GM21367 (cell line): ENCODE measurements at regions not wholly inside any gene's neighbourhood (a gene's known extent, or its start where the extent isn't known, plus 50 kb on each side); places are given as distances from the start of the nearest gene placed in this dataset.

Experiments used
- ATAC-seq: cut with Tn5 transposase; IDR thresholded peaks from one replicate; pipeline ENCODE4 v1.9.1; 2021; ENCODE audit not compliant: unreplicated experiment

DNA sequence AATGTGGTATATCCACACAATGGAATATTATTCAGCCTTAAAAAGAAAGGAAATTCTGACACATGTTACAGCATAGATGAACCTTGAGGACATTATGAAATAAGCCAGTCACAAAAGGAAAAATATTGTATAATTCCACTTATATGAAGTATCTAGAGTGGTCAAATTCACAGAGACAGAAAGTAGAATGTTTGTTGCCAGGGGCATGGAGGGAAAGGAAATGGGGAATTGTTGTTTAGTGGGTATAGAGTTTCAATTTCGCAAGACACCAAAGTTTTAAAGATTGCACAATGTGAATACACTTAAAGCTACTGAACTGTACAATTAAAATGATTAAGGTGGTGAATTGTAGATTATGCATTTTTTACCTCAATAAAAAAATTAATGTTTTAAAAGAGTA, 92.9 kb downstream of the TXNL1 start:
- ATAC-seq: no peak

DNA sequence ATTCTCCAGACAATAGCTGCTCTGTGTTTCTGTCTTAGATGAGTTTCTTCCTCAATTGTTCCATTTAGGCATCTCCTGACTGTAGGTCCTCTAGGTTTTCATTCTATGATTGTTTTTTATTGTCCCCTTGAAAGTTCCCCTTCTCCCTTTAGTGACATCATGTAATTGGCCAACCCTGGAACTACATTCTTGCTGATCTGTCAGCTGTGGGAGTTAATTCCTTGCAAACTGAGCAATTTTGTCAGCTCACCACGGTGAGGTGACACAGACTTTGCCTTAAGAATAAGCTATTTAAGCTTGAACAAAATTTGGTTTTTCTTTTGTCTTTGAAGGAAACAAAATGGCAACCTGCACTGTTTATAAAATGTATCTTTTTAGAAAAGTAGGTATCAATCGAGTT, 95.9 kb downstream of the TXNL1 start:
- no peak for ATAC-seq

DNA sequence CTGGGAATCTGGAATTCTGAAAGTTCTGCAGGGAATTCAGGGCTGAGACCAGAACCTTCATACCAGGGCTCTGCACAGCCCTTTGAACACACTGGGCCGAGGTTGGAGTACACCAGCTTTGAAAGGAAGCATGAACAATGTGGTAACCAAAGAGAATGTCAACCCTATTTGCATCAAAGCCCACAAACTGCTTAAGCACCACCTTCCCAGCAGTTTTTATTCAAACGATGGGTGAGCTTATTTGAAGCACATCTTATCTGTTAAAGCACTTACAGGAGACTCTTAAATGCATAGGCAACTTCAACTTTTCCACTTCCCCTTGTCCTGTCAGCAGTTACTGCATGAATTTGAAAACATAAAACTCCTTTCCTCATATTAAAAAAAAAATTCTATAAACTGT, 96.6 kb downstream of the TXNL1 start:
- ATAC-seq: no peak

DNA sequence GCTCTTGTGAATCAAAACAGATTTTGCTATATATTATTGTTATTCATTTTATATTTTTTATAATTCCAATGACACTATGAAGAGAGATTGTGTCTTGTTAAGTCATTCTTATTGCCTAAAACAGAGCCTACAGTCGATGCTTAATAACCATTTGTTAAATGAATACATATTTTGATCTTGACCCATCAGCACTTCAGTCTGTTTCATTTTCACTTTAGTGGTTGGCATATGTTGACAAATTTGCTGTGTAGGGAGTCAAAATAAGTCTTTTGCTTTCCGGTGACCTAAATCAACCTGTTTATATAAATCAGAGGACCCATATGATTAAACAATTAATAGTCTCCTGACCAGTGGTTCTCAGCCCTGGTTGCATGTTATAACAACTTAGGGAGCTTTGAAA, 97.1 kb downstream of the TXNL1 start:
- no peak for ATAC-seq

DNA sequence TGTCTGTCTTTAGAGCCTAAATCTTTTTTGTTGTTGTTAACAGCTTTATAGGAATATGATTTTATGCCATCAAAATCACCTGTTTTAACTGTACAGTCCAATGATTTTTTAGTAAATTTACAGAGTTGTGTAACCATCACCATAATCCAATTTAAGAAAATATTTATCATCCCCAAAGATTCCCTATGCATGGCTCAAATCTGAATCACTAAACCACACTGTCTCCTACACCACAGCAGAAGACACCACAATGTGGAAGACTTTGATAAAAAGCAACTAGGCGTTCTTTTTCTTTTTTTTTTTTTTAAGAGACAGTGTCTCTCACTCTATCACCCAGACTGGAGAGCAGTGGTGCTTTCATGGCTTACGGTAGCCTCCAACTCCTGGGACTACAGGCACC, 99.6 kb downstream of the TXNL1 start:
- no peak for ATAC-seq

DNA sequence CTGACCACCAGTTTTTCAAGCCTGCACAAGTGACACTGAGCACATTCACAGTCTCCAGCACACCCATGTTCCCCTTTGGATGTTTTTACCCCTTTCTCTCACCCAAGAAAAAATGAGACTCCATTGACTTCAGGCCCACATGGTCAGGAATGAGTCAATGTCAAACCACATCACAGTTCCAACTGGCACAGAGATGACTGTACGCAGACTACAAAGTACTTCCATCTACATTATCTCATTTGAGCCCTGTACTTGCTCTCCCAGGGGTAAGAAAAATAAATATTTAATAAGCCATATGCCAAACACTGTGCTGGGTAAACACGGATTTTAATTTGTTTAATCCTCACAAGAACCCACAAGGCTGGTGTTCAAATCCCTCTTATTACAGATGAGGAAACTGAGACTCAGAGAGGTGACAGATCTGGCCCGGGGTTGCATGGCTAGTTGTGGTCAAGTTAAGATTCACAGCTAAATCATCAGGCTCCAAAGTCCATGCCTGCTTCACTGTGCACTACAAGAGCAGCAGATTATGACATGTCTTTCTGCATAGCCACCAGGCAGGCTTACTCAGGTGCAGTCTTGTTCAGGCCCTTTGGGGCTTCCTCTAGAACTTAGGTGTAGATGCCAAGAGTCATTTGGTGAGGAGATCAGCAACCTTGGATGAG, 106.1 kb downstream of the TXNL1 start:
- peak; percentile 87 for ATAC-seq

DNA sequence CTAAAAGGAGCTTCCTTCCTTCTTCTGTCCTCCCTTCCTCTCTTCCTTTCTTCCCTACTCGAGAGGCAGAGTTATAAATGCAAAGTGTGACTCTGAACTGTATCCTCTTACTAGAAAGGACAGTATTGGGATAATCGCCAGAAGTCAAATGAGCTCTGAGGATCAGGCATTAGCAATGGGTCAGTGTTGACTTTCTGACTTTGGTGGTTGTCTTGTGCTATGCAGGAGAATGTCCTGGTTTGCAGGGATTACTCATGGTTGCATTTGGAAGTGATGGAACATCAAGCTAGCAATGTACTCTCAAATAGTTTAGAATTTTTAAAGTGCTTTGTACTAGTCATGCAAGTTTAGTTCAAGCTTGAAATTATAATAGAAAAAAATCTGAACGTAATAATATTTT, 115.6 kb downstream of the TXNL1 start:
- ATAC-seq: no peak

DNA sequence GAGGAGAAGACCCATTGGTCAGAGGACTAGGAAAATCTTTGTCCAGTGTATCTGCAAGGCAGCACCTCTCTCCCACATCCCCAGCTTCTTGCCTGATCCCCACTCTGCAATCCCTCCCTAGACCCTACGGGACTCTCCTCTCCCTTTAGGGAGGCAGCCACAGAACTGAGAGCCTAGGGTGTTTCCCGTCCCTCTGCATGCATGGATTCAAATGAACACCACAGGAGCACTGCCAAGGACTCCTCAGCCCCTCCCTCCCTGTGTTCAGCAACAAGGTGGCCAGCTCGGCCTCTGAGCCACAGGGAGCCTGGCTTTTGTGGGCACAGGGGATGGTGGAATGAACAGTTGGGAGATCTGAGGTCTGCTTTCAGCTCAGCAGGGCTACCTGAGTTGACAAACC, 117.1 kb downstream of the TXNL1 start:
- ATAC-seq: no peak

DNA sequence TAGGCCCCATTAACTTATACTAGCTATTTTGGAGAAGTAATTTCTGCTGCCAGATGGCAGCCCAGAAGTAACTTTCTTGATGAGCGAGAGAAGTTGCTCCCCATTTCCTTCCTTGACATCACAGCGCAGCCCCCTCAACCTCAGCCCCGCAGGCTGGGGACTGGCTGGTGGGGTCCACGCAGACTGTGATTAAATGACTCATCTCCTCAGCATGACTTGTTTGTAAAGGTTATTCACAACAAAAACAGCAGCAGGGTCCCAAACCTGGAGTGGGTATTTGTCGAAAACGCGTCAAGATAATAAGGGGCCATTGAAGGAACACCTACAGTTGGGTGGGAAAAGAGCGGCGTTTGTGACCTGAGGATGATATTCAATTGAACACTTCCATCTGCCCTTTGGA, 120.6 kb downstream of the TXNL1 start:
- no peak for ATAC-seq

DNA sequence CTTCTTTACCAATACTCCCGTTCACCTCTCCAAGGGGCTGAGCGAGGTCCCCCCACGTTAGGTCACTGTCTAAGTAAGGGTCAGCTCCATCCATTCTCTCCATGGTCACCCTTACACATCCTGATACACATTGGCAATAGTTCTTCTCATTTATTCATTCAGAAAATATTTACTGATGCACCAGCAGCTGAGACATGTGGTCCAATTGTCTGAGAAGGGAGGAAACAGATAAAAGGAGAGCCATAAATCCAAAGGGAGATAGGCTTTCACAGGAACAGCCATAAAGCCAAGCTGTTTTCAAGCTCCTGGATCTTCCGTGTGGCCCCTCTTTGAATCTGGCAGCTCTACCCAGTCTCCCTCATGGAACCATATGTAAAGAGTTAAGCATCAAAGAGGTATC, 121.2 kb downstream of the TXNL1 start:
- ATAC-seq: no peak

DNA sequence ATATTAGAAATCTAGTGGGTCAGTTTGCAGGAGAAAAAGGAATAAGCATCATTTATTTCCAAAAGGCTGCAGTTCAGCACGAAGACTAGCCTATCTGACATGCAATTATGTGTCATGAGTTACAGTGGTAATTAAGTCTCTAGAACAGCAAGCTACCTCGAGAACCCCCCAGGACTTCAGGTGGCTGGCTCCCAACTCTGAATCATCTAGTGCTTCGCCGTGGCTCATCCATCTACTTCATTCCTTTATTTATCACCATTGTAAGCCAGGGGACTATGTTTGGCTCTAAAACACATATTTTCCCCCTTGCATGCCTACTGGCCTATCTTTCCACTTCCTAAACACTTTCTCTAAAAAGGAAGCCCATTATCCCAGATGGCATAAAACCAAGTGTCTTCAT, 121.6 kb downstream of the TXNL1 start:
- no peak for ATAC-seq

DNA sequence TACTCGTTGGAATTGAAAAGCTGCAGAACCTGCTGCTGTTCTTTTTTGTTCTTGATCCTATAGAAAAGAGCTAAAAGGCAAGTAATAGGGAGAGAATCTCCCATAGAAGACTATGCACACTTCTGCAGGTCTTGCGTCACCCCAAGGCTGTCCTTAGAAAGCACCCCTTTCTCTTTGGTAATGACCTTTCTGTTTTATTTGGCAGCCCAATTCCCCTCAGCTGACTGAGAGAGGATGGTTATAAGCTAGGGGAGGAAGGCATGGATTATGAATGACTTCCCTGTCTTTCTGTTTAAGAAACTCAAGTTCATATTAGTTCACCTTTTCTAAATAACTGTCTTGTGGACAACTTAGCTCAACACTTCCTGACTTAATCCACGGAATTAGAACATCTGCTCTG, 122.9 kb downstream of the TXNL1 start:
- ATAC-seq: no peak

DNA sequence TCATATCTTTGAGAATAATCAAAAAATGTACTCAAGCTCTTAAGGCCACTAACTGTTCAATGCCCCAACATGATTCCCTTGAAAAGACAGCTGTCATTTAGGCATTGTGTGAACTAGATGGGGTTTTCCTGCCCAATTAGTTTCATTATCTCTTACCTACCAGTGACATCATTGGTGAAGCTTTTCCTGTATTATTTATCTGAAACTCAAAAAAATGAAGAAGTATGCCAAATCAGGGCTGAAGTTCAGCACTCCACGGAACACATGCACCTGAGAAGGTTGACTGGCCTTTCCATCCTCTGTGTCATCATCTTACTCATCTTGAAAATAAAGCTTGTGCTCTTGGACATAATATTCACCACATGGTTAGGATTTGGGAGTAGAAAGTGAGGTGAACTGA, 126.4 kb downstream of the TXNL1 start:
- ATAC-seq: no peak

DNA sequence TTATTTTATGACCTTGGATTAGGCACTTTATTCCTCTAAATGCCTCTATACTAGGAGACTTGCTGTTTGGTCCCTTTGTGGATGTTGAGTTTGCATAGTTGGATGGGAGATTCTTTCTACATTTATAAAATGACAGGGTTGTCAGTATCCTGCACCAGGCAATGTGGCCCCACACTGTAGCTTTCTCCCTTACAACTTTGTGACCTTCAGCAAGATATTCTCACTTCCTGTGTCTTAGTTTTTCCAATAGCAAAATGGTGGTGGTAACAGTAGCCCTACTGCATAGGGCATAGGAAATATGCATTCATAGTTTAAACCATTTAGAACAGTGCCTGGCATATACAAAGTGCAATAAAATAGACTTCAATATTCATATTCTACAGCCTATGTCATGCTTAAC, 128.3 kb downstream of the TXNL1 start:
- ATAC-seq: no peak

DNA sequence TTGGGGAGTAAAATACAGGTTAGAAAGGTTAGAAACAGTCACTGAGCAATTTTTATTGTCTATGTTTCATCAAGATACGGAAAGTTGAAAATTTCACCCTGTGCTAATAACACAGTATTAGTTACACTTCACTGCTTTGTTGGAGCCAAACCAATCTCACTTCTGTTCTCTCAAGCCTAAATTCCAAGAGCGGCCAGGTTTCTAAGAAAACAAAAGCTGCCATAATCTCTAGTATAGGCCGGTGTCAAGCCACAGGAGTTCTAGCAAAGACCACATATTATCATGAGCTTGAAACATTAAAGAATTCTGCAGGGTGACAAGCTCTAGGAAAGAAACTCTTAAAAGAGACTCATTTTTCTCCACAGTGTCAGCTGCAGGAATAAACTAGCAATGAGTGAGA, 128.7 kb downstream of the TXNL1 start:
- ATAC-seq: no peak

DNA sequence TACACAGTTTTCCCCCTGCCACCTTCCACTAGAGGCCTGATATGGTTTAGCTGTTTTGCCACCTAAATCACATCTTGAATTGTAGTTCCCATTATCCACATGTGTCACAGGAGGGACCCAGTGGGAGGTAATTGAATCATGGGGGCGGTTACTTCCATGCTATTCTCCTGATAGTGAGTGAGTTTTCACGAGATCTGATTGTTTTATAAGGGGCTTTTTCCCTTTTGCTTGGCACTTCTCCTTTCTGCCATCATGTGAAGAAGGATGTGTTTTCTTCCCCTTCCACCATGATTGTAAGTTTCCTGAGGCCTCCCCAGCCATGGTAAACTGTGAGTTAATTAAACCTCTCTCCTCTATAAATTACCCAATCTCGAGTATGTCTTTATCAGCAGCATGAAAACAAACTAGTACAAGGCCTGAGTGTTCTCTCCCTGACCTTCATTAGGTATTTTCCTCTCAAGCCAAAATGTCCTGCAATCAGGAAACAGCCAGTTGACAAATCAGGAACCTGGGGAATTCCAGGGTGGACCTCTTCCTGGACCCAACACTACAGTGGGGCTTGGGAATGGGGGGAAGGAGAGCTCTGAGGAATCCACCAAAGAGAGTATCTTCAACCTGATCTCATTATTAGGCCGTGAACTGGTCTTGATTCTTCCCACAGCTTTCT, 129.9 kb downstream of the TXNL1 start:
- no peak for ATAC-seq

DNA sequence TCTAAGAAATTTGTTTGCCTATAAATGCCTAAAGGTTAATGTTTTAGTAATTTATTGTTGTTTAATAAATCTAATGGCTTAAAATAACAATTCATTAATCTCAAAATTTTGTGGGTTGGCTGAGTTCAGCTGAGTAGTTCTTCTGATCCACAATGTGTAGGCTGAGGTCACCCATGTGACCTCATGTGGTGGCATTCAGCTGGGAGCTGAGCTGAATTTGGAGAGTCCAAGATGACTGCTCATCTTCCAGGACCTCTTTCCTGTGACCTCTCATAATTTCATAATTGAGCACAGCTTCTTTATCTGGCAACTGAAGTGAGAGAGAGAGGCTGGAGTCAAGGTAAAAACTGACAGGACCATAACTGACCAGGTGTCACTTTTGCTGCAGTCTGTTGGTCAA, 132.4 kb downstream of the TXNL1 start:
- ATAC-seq: no peak

DNA sequence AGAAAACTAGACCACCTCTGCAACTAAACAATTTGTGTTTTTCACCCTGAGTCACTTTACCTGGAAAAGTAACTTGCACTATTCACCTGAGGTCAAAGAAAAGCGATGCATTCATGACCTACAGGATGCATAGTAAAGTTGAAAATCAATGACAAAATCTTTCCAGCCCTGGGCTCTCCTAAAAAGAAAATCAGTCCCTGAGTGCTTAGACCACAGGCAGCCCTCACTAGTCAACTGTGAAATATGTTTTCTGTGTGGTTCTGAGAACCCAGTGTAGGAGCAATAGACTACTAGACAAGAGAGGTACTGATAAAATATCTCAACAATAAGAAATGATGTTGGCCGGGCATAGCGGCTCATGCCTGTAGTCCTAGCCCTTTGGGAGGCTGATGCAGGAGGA, 133.1 kb downstream of the TXNL1 start:
- no peak for ATAC-seq

DNA sequence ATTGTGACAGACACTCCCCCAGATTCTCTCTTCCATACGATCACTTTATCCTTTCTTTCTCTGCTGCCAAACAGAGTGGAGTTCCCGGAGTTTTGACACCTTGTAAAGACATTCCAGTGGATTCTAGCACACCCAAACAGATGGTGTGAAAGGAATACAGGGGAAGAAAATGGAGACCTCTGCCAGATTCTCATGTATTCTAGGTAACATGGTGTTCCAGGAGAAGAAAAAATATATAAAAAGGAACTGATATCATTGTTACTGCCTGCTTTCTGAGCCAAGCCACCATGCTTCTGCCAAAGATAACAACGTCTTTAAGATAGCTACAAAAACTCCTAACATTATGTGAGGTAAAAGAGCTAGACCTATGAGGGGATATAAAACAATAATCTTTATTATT, 136.5 kb downstream of the TXNL1 start:
- ATAC-seq: no peak

DNA sequence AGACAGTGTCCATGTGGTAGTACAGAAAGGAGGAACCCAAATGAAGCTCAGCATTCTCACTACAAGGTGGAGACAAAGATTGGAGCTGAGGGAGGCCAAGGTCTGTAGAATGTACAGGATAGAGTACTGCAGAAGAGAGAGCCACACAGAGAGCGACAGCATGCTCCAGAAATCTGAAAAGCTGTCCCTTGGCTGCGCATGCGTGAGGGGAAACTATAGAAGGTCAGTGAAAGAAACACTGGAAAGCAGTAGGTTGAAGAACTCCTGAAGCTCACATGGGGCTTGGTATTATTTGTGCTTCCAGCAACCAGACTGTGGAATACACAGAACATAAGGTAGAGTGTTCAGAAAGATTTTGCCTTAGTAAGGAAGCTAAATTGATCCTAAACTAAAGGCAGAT, 142.5 kb downstream of the TXNL1 start:
- no peak for ATAC-seq

DNA sequence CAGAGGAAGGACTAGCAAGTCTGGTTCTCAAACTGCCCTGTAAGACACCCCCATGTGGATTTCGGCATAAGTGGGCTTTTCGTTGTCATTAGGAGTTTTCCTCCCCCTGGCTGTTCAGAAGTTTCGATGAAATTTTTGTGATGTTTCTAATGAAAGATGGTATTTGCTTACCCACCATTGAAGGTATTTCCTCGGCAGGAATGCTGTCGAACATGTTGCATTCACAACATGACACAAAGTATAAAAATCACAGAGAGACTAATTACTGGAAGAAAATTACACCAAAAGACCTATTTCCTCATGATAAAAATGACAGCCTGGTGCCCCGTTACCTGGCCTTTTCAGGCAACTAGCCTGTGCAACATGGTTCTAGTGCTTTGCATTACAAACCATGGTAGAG, 144.9 kb downstream of the TXNL1 start:
- no peak for ATAC-seq

DNA sequence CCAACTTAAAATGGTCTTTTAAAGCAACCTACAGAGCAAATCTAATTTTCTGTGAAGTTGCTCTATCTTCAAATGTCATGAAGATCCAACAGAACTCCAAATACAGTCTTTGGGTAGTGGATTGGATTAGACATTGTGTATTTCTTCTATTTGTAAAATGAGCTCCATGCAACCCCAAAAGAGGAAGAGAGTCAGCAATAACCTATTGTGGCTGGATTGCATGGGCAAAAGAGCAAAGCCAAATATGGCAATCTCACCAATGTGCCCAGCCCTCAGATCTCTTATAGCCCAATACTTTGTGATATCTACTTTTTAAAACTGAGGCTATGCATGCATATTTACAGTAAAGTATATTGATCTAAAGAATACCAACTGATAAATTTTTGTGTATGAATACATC, 146.3 kb downstream of the TXNL1 start:
- ATAC-seq: no peak

DNA sequence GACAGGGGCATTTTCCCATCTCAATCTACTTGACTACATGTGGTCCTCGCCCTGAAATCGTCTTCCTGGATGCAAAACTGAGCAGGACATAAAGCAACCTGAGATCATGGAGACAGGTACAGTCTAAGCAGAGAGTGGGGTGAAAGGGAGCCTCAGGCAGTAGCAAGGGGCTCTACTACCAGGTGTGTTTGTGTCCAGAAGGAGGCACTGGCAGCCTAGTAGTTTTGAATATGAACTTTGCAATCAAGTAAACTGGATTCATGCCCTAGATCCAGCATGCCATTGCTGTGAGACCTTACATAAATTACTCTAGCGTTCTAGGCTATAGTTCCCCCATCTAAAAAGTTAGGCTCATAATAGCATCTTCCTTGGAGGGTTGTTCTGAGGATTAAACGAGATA, 147.4 kb downstream of the TXNL1 start:
- ATAC-seq: no peak
